Panc1 (cell line): ENCODE measurements at regions not wholly inside any gene's neighbourhood (a gene's known extent, or its start where the extent isn't known, plus 50 kb on each side); places are given as distances from the start of the nearest gene placed in this dataset.

Experiments used
- CTCF ChIP-seq: fragments of 450-650 bp; IDR thresholded peaks from 2 replicates; pipeline ENCODE4 v1.5.1; 2017; ENCODE audit warnings: mild to moderate bottlenecking
- POLR2AphosphoS5 ChIP-seq: IDR thresholded peaks from 2 replicates; pipeline ENCODE4 v1.6.1; 2012; ENCODE audit warnings: mild to moderate bottlenecking, low read depth, low read length, moderate library complexity
- REST ChIP-seq, 2 experiments: IDR thresholded peaks; 2 replicates each; pipeline ENCODE4 v1.6.1; 2011 to 2012; ENCODE audit warnings: low read depth in 2 of 2, control low read depth in 1 of 2, low read length in 1 of 2, mild to moderate bottlenecking in 1 of 2, moderate library complexity in 1 of 2; ENCODE audit not compliant: insufficient read depth in 1 of 2
- SIN3A ChIP-seq: IDR thresholded peaks from 2 replicates; pipeline ENCODE4 v1.6.1; 2012; ENCODE audit warnings: low read depth, mild to moderate bottlenecking, low read length, moderate library complexity, borderline replicate concordance; ENCODE audit not compliant: insufficient read depth
- TCF7L2 ChIP-seq: IDR thresholded peaks from 2 replicates; pipeline ENCODE4 v1.6.1; 2011; ENCODE audit warnings: mild to moderate bottlenecking, low read depth, low read length, inconsistent platforms

- TF ChIP-seq CTCF: no peak
- no peak for TF ChIP-seq POLR2AphosphoS5
- no peak for TF ChIP-seq SIN3A
- no peak for TF ChIP-seq REST (IDR thresholded peaks at IDR 0.05; ENCODE audit: insufficient read depth in 1 of 2, low read depth in 2 of 2, low read length in 1 of 2)
- TF ChIP-seq TCF7L2: no peak
These were observed 89.8 kb downstream of the PDGFA start for GRCh38 chr7:429828-430180.
